DMS53 treated with DMSO at 0.1 percent for 48 hours (cell line): ENCODE measurements at regions not wholly inside any gene's neighbourhood (a gene's known extent, or its start where the extent isn't known, plus 50 kb on each side); places are given as distances from the start of the nearest gene placed in this dataset.

ENCODE experiments used
- DNase-seq: peaks from one replicate; lab custom pipeline; 2025; ENCODE audit not compliant: unreplicated experiment; lab: John Stamatoyannopoulos, UW

- DNase-seq = no peak
These were observed 136.5 kb upstream of the KLF4 start for GRCh38 chr9:107626118-107626517.

- no peak for DNase-seq
These were observed 135.9 kb upstream of the KLF4 start for GRCh38 chr9:107625383-107625984.

- no peak for DNase-seq
These were observed 134.8 kb upstream of the KLF4 start for GRCh38 chr9:107624234-107624948.

- DNase-seq = no peak
These were observed 131.9 kb upstream of the KLF4 start for GRCh38 chr9:107621436-107621835.

GRCh38 chr9:107620801-107621200, 131.2 kb upstream of the KLF4 start:
- DNase-seq = no peak

GRCh38 chr9:107620236-107620635, 130.7 kb upstream of the KLF4 start:
- no peak for DNase-seq

- DNase-seq = no peak
These were observed 125.8 kb upstream of the KLF4 start for GRCh38 chr9:107615321-107615720.

GRCh38 chr9:107614765-107615164, 125.2 kb upstream of the KLF4 start:
- no peak for DNase-seq

- DNase-seq = no peak
These were observed 123.8 kb upstream of the KLF4 start for GRCh38 chr9:107613321-107613720.

- no peak for DNase-seq
These were observed 122.6 kb upstream of the KLF4 start for GRCh38 chr9:107612136-107612535.

- DNase-seq = no peak
These were observed 120.0 kb upstream of the KLF4 start for GRCh38 chr9:107609547-107609946.

GRCh38 chr9:107606149-107606790, 116.7 kb upstream of the KLF4 start:
- no peak for DNase-seq

GRCh38 chr9:107605041-107605440, 115.5 kb upstream of the KLF4 start:
- no peak for DNase-seq

GRCh38 chr9:107603281-107603680, 113.7 kb upstream of the KLF4 start:
- no peak for DNase-seq

- no peak for DNase-seq
These were observed 110.5 kb upstream of the KLF4 start for GRCh38 chr9:107600060-107600573.

GRCh38 chr9:107597743-107598217, 108.2 kb upstream of the KLF4 start:
- no peak for DNase-seq

- no peak for DNase-seq
These were observed 105.5 kb upstream of the KLF4 start for GRCh38 chr9:107594908-107595530.

- no peak for DNase-seq
These were observed 103.8 kb upstream of the KLF4 start for GRCh38 chr9:107593224-107593870.

GRCh38 chr9:107592424-107592823, 102.9 kb upstream of the KLF4 start:
- DNase-seq = no peak

- DNase-seq = no peak
These were observed 102.2 kb upstream of the KLF4 start for GRCh38 chr9:107591781-107592180.

GRCh38 chr9:107588393-107588792, 98.8 kb upstream of the KLF4 start:
- no peak for DNase-seq
